ENCODE measurements at regions not wholly inside any gene's neighbourhood (a gene's known extent, or its start where the extent isn't known, plus 50 kb on each side); places are given as distances from the start of the nearest gene placed in this dataset.

- TF ChIP-seq, protein P1, sequence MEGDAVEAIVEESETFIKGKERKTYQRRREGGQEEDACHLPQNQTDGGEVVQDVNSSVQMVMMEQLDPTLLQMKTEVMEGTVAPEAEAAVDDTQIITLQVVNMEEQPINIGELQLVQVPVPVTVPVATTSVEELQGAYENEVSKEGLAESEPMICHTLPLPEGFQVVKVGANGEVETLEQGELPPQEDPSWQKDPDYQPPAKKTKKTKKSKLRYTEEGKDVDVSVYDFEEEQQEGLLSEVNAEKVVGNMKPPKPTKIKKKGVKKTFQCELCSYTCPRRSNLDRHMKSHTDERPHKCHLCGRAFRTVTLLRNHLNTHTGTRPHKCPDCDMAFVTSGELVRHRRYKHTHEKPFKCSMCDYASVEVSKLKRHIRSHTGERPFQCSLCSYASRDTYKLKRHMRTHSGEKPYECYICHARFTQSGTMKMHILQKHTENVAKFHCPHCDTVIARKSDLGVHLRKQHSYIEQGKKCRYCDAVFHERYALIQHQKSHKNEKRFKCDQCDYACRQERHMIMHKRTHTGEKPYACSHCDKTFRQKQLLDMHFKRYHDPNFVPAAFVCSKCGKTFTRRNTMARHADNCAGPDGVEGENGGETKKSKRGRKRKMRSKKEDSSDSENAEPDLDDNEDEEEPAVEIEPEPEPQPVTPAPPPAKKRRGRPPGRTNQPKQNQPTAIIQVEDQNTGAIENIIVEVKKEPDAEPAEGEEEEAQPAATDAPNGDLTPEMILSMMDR (IDR thresholded peaks at IDR 0.05; ENCODE audit: low read length) = no peak
- TF ChIP-seq EZH2 (IDR thresholded peaks at IDR 0.05; ENCODE audit: borderline replicate concordance, low read length) = no peak
Observed at GRCh38 chr10:15444105-15445005, 73.3 kb upstream of the FAM171A1 start.

Measured in OCI-LY1 (cell line).